H9 (cell line): ENCODE measurements at regions not wholly inside any gene's neighbourhood (a gene's known extent, or its start where the extent isn't known, plus 50 kb on each side); places are given as distances from the start of the nearest gene placed in this dataset.

Source experiments
- DNase-seq: peaks from one replicate; pipeline ENCODE4 v3.0.0-alpha.2; 2017
- H2AFZ ChIP-seq: one replicate; pipeline ENCODE4 v1.6.1; 2013; ENCODE audit warnings: mild to moderate bottlenecking, low read length, control low read depth, moderate library complexity
- H2AK5ac ChIP-seq: 2 replicates; pipeline ENCODE4 v1.6.1; 2013; ENCODE audit warnings: low read length, control low read depth, mixed read lengths; ENCODE audit not compliant: insufficient read length
- H2BK120ac ChIP-seq: one replicate; pipeline ENCODE4 v1.6.1; 2013; ENCODE audit warnings: low read depth, mild to moderate bottlenecking, low read length, control low read depth, inconsistent platforms; ENCODE audit not compliant: poor library complexity, severe bottlenecking
- H2BK12ac ChIP-seq: 2 replicates; pipeline ENCODE4 v1.6.1; 2013; ENCODE audit warnings: low read length, control low read depth, mixed read lengths, low read depth; ENCODE audit not compliant: insufficient read length
- H2BK15ac ChIP-seq: 2 replicates; pipeline ENCODE4 v1.6.1; 2013; ENCODE audit warnings: low read depth, low read length, control low read depth
- H2BK20ac ChIP-seq: one replicate; pipeline ENCODE4 v1.6.1; 2013; ENCODE audit warnings: low read depth, mild to moderate bottlenecking, low read length, control low read depth, inconsistent platforms; ENCODE audit not compliant: poor library complexity, severe bottlenecking
- H2BK5ac ChIP-seq: 2 replicates; pipeline ENCODE4 v1.6.1; 2013; ENCODE audit warnings: low read length, control low read depth, mixed read lengths; ENCODE audit not compliant: insufficient read length
- H3K14ac ChIP-seq: 2 replicates; pipeline ENCODE4 v1.6.1; 2013; ENCODE audit warnings: low read length, control low read depth; ENCODE audit not compliant: insufficient read depth
- H3K18ac ChIP-seq: 2 replicates; pipeline ENCODE4 v1.6.1; 2013; ENCODE audit warnings: low read depth, mild to moderate bottlenecking, mixed read lengths, low read length, control low read depth; ENCODE audit not compliant: insufficient read length
- H3K23ac ChIP-seq: 2 replicates; pipeline ENCODE4 v1.6.1; 2013; ENCODE audit warnings: low read length, control low read depth, mixed read lengths, low read depth; ENCODE audit not compliant: insufficient read length
- H3K23me2 ChIP-seq: 2 replicates; pipeline ENCODE4 v1.6.1; 2013; ENCODE audit warnings: low read depth, mild to moderate bottlenecking, mixed read lengths, low read length, control low read depth; ENCODE audit not compliant: insufficient read length, poor library complexity, severe bottlenecking
- H3K27ac ChIP-seq: 2 replicates; pipeline ENCODE4 v1.5.1; 2013; ENCODE audit warnings: low read length, control low read depth, mixed read lengths, low read depth; ENCODE audit not compliant: insufficient read length
- H3K27me3 ChIP-seq: 2 replicates; pipeline ENCODE4 v1.6.1; 2013; ENCODE audit warnings: low read length, control low read depth, inconsistent platforms; ENCODE audit not compliant: insufficient read depth
- H3K4ac ChIP-seq: 2 replicates; pipeline ENCODE4 v1.6.1; 2013; ENCODE audit warnings: low read depth, mild to moderate bottlenecking, control low read depth, inconsistent platforms, low read length, moderate library complexity
- H3K4me1 ChIP-seq: 2 replicates; pipeline ENCODE4 v1.6.1; 2013; ENCODE audit warnings: low read length, control low read depth, inconsistent platforms; ENCODE audit not compliant: insufficient read depth
- H3K4me2 ChIP-seq: 2 replicates; pipeline ENCODE4 v1.6.1; 2013; ENCODE audit warnings: low read length, control low read depth, mixed read lengths; ENCODE audit not compliant: insufficient read length, insufficient read depth
- H3K56ac ChIP-seq: 2 replicates; pipeline ENCODE4 v1.6.1; 2013; ENCODE audit warnings: low read depth, mild to moderate bottlenecking, mixed read lengths, low read length, control low read depth; ENCODE audit not compliant: insufficient read length
- H3K79me1 ChIP-seq: 2 replicates; pipeline ENCODE4 v1.6.1; 2013; ENCODE audit warnings: low read depth, mild to moderate bottlenecking, moderate library complexity, low read length, control low read depth, inconsistent platforms; ENCODE audit not compliant: insufficient read depth, poor library complexity, severe bottlenecking
- H3K79me2 ChIP-seq: 2 replicates; pipeline ENCODE4 v1.6.1; 2013; ENCODE audit warnings: low read length, control low read depth, inconsistent platforms; ENCODE audit not compliant: insufficient read depth
- H3K9ac ChIP-seq: 2 replicates; pipeline ENCODE4 v1.6.1; 2013; ENCODE audit warnings: low read length, control low read depth, mixed read lengths; ENCODE audit not compliant: insufficient read length; ENCODE audit errors: extremely low read depth
- H3K9me3 ChIP-seq: one replicate; pipeline ENCODE4 v1.6.1; 2013; ENCODE audit warnings: low read depth, low read length, inconsistent platforms; ENCODE audit not compliant: control insufficient read depth
- H3T11ph ChIP-seq: one replicate; pipeline ENCODE4 v1.6.1; 2013; ENCODE audit warnings: mild to moderate bottlenecking, low read length, control low read depth, inconsistent platforms
- H4K20me1 ChIP-seq: one replicate; pipeline ENCODE4 v1.6.1; 2013; ENCODE audit not compliant: control insufficient read depth, insufficient read length, insufficient read depth
- H4K5ac ChIP-seq: 2 replicates; pipeline ENCODE4 v1.6.1; 2013; ENCODE audit warnings: low read depth, mild to moderate bottlenecking, mixed read lengths, low read length, control low read depth; ENCODE audit not compliant: insufficient read length
- H4K8ac ChIP-seq: replicated peaks from 2 replicates; pipeline ENCODE4 v1.6.1; 2013; ENCODE audit warnings: low read length, control low read depth, mixed read lengths, low read depth; ENCODE audit not compliant: insufficient read length
- H4K91ac ChIP-seq: 2 replicates; pipeline ENCODE4 v1.6.1; 2013; ENCODE audit warnings: low read depth, mild to moderate bottlenecking, moderate library complexity, mixed read lengths, low read length, control low read depth; ENCODE audit not compliant: insufficient read length
- H3K27ac Mint-ChIP-seq, 3 experiments: 2 replicates in 2 of 3; 3 replicates in 1 of 3; pipeline ENCODE4 v1.8.0; 2020 to 2021; ENCODE audit warnings: mixed read lengths in 3 of 3, mild to moderate bottlenecking in 1 of 3, moderate library complexity in 1 of 3
- H3K27me3 Mint-ChIP-seq: 2 replicates; pipeline ENCODE4 v1.8.0; 2021; ENCODE audit warnings: low read depth, mild to moderate bottlenecking, moderate library complexity, mixed read lengths
- H3K36me3 Mint-ChIP-seq, 3 experiments: 2 replicates in 2 of 3; 3 replicates in 1 of 3; pipeline ENCODE4 v1.8.0; 2020 to 2021; ENCODE audit warnings: low read depth in 3 of 3, mixed read lengths in 3 of 3; ENCODE audit not compliant: insufficient read depth in 1 of 3
- H3K4me1 Mint-ChIP-seq, 2 experiments: 2 replicates each; pipeline ENCODE4 v1.8.0; 2020; ENCODE audit warnings: mixed read lengths in 2 of 2
- H3K4me3 Mint-ChIP-seq, 2 experiments: 2 replicates in 1 of 2; 3 replicates in 1 of 2; pipeline ENCODE4 v1.8.0; 2020 to 2021; ENCODE audit warnings: mild to moderate bottlenecking in 2 of 2, mixed read lengths in 2 of 2, moderate library complexity in 1 of 2
- H3K9me3 Mint-ChIP-seq, 2 experiments: 2 replicates in 1 of 2; 3 replicates in 1 of 2; pipeline ENCODE4 v1.8.0; 2020; ENCODE audit warnings: mild to moderate bottlenecking in 2 of 2, mixed read lengths in 2 of 2, moderate library complexity in 1 of 2
- WGBS: extraction: QIAGEN DNeasy Blood & Tissue Kit; methylation state at CpG from one replicate; pipeline ENCODE4 v1.1.7; 2013; ENCODE audit warnings: missing lambda C conversion rate, low lambda C conversion rate, mixed read lengths; ENCODE audit not compliant: insufficient read length; ENCODE audit errors: extremely low coverage; 5-methylcytosine and 5-hydroxymethylcytosine counted together
- TF ChIP-seq, protein P1 (sequence below): fragments of 200-600 bp; sonication (generic); conservative IDR thresholded peaks from 3 replicates; pipeline ENCODE4 v1.8.0; 2021; ENCODE audit warnings: antibody characterized with exemption, mild to moderate bottlenecking

GRCh38 chr20:51322164-51322707 lies 220.3 kb downstream of the NFATC2 start:
- Histone ChIP-seq H3K14ac (no peak overlapping the region), H2BK12ac (no peak overlapping the region), H2AK5ac (no peak overlapping the region), H4K8ac (no peak overlapping the region), H3K79me2 (no peaks in the 10 kb centered on the region), H3K23ac (no peak overlapping the region), H2BK15ac (no peak overlapping the region), H4K20me1 (no peaks in the 10 kb centered on the region), H3K27me3 (no peaks in the 10 kb centered on the region), H3K79me1 (no peaks in the 10 kb centered on the region), H3K56ac (no peak overlapping the region), H3K4ac (no peak overlapping the region), H3K9me3 (no peaks in the 10 kb centered on the region), H3K27ac (no peak overlapping the region), H4K5ac (no peak overlapping the region), H4K91ac (no peak overlapping the region), H2BK5ac (no peak overlapping the region), H3T11ph (no peak overlapping the region), H2AFZ (no peak overlapping the region), H3K9ac (no peak overlapping the region), H3K18ac (no peak overlapping the region), H2BK20ac (no peak overlapping the region), H2BK120ac (no peak overlapping the region), H3K4me2 (no peak overlapping the region), H3K23me2 (no peaks in the 10 kb centered on the region), H3K4me1 (peaks cover 1% of the 10 kb centered on the region; the same call in 1 of the 2 replicates)
- peak overlapping the region in 1 of 3 experiments; percentile 42; a peak in 2 of 7 replicates for H3K27ac Mint-ChIP-seq
- H3K4me3 Mint-ChIP-seq = no peak overlapping the region
- peaks cover 0 to 4% of the 10 kb centered on the region in 2 experiments; a peak in 1 of 5 replicates for H3K9me3 Mint-ChIP-seq
- no peaks in the 10 kb centered on the region for H3K36me3 Mint-ChIP-seq
- TF ChIP-seq, protein P1, sequence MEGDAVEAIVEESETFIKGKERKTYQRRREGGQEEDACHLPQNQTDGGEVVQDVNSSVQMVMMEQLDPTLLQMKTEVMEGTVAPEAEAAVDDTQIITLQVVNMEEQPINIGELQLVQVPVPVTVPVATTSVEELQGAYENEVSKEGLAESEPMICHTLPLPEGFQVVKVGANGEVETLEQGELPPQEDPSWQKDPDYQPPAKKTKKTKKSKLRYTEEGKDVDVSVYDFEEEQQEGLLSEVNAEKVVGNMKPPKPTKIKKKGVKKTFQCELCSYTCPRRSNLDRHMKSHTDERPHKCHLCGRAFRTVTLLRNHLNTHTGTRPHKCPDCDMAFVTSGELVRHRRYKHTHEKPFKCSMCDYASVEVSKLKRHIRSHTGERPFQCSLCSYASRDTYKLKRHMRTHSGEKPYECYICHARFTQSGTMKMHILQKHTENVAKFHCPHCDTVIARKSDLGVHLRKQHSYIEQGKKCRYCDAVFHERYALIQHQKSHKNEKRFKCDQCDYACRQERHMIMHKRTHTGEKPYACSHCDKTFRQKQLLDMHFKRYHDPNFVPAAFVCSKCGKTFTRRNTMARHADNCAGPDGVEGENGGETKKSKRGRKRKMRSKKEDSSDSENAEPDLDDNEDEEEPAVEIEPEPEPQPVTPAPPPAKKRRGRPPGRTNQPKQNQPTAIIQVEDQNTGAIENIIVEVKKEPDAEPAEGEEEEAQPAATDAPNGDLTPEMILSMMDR = no peak
- H3K4me1 Mint-ChIP-seq = peaks cover 39 to 44% of the 10 kb centered on the region in 2 experiments
- no peak for DNase-seq
- WGBS = no CpG with 5 or more reads among the region's 8 CpGs
- H3K27me3 Mint-ChIP-seq = peaks cover 5% of the 10 kb centered on the region; the same call in 1 of the 2 replicates
